ENCODE measurements at regions not wholly inside any gene's neighbourhood (a gene's known extent, or its start where the extent isn't known, plus 50 kb on each side); places are given as distances from the start of the nearest gene placed in this dataset.

DNA sequence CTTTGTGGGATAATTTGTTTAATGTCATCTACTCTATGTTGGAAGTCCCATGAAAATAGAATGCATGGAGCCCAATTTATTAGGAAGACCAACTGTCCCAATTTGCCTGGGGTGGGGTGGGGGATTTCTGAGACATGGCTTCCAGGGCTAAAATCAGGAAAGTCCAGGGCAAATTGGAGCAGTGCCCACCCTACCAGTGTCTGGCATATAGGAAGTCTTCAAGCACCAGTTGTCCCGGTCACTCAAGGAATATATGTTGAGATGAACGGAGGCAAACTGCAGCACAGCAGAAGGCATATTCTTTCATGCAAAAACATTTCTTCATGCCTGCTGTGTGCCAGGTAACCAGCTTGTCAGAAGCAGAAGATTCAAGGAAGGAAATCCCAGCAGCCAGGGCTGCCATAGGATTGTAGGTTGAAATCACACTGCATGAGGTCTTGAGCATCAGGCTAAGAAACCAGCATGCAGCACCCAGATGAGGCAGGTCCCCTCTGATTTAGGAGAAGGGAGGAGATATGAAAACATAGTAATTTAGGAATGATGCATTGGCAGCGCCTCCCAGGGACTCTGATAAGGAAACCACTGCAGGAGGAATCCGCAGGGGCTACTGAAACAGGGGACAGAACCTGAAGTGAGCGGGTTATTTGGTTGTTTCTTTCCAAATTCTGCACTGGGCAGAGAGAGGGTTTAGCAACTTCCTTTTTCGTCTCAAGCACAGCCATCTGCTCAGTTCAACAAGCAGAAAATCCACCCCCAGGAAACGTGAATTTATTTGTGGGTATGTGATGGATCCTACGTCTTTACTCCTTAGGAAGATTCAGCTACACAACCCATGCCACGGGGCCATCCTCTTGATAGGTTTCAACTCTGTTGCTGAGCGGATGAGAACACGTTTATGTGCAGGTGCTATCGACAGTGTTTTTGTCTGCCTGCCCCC lies 112.6 kb upstream of the CPEB4 start:
- TF ChIP-seq, protein P1, sequence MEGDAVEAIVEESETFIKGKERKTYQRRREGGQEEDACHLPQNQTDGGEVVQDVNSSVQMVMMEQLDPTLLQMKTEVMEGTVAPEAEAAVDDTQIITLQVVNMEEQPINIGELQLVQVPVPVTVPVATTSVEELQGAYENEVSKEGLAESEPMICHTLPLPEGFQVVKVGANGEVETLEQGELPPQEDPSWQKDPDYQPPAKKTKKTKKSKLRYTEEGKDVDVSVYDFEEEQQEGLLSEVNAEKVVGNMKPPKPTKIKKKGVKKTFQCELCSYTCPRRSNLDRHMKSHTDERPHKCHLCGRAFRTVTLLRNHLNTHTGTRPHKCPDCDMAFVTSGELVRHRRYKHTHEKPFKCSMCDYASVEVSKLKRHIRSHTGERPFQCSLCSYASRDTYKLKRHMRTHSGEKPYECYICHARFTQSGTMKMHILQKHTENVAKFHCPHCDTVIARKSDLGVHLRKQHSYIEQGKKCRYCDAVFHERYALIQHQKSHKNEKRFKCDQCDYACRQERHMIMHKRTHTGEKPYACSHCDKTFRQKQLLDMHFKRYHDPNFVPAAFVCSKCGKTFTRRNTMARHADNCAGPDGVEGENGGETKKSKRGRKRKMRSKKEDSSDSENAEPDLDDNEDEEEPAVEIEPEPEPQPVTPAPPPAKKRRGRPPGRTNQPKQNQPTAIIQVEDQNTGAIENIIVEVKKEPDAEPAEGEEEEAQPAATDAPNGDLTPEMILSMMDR (IDR thresholded peaks at IDR 0.05), result no peak
- no peak for TF ChIP-seq POLR2A (IDR thresholded peaks at IDR 0.05)
